Psoas muscle (tissue), 7 donors: ENCODE measurements at regions not wholly inside any gene's neighbourhood (a gene's known extent, or its start where the extent isn't known, plus 50 kb on each side); places are given as distances from the start of the nearest gene placed in this dataset.

Experiments used
- ATAC-seq, 4 donors: fragments of 200-7000 bp; cut with Tn5 transposase; one replicate each; pipeline ENCODE4 v1.9.1; 2020; ENCODE audit warnings: moderate library complexity in 3 of 4, mild to moderate bottlenecking in 2 of 4
- DNase-seq, 2 donors: peaks; one replicate each; pipeline ENCODE4 v3.0.0-alpha.2; 2020
- H3K27ac ChIP-seq: fragments of 200-600 bp; one replicate; pipeline ENCODE4 v1.8.0; 2022
- H3K27me3 ChIP-seq, 3 donors: fragments of 200-600 bp in 1 of 3; one replicate each; pipeline versions ENCODE4 v1.6.1 to v1.8.0; 2013 to 2022; ENCODE audit warnings: low read length in 2 of 3, mild to moderate bottlenecking in 2 of 3, moderate library complexity in 1 of 3; ENCODE audit not compliant: insufficient read depth in 3 of 3
- H3K36me3 ChIP-seq, 2 donors: fragments of 200-600 bp in 1 of 2; one replicate each; pipeline versions ENCODE4 v1.6.1 to v1.8.0; 2013 to 2022; ENCODE audit warnings: low read depth in 1 of 2, mild to moderate bottlenecking in 1 of 2, moderate library complexity in 1 of 2; ENCODE audit not compliant: insufficient read depth in 1 of 2
- H3K4me1 ChIP-seq: fragments of 200-600 bp; one replicate; pipeline ENCODE4 v1.8.0; 2022
- H3K4me3 ChIP-seq: fragments of 200-600 bp; one replicate; pipeline ENCODE4 v1.8.0; 2022; ENCODE audit warnings: mild to moderate bottlenecking
- H3K9me3 ChIP-seq: fragments of 200-600 bp; one replicate; pipeline ENCODE4 v1.8.0; 2022
- CTCF ChIP-seq: fragments of 200-600 bp; IDR thresholded peaks from one replicate; pipeline ENCODE4 v1.8.0; 2022; ENCODE audit warnings: antibody characterized with exemption
- WGBS, 3 donors: extraction: QIAGEN DNeasy Blood & Tissue Kit; methylation state at CpG; one replicate each; pipeline versions ENCODE4 v1.1.6 to v1.1.7; 2013; 5-methylcytosine and 5-hydroxymethylcytosine counted together
- intact Hi-C, 2 donors: fragments of 100-400 bp; cut with DNase I; formaldehyde crosslinking; loops; one replicate each; pipeline versions ENCODE4 v1.11.0 to v1.14.2; 2022
- donor health status: healthy with polysubstance abuse.
- donor health status: DM: no; HTN: no; CAD: no; lungs with moderate emphysema.
- donor health status: Bipolar disorder and iron deficiency.
- donor health status: healthy.
- donor health status: DM: yes; HTN: yes; CAD: no.
- donor health status: DM: no; HTN: no; CAD: no.
- donor health status: DM: yes; HTN: yes; CAD: no.

- Histone ChIP-seq H3K9me3 (no peaks in the 10 kb centered on the region), H3K27me3 (peaks cover 0 to 6% (median 0%) of the 10 kb centered on the region in 3 donors), H3K4me1 (no peaks in the 10 kb centered on the region), H3K27ac (no peak overlapping the region), H3K36me3 (no peaks in the 10 kb centered on the region), H3K4me3 (no peak overlapping the region)
- 52 to 100% (median 59%) methylated on average over 1 to 2 of the region's 2 CpGs for WGBS, 3 donors
- no peak for TF ChIP-seq CTCF
- intact Hi-C loops = no loop called here
- no peak for ATAC-seq
- no peak for DNase-seq
These were observed 211.1 kb downstream of the GUCY2F start for GRCh38 chrX:109270580-109271484.

- Histone ChIP-seq H3K36me3 (no peaks in the 10 kb centered on the region), H3K27ac (no peak overlapping the region), H3K9me3 (no peaks in the 10 kb centered on the region), H3K4me1 (no peaks in the 10 kb centered on the region), H3K4me3 (no peak overlapping the region), H3K27me3 (peaks cover 0 to 8% (median 0%) of the 10 kb centered on the region in 3 donors)
- intact Hi-C loops = no loop called here
- no peak for ATAC-seq
- no peak for TF ChIP-seq CTCF
- DNase-seq = no peak
These were observed 213.5 kb downstream of the GUCY2F start for GRCh38 chrX:109268340-109268739.

GRCh38 chrX:109266034-109266433, 215.9 kb downstream of the GUCY2F start:
- Histone ChIP-seq H3K27me3 (peaks cover 0 to 15% (median 0%) of the 10 kb centered on the region in 3 donors), H3K36me3 (no peaks in the 10 kb centered on the region), H3K27ac (no peak overlapping the region), H3K9me3 (no peaks in the 10 kb centered on the region), H3K4me3 (no peak overlapping the region), H3K4me1 (no peaks in the 10 kb centered on the region)
- ATAC-seq (no peak), DNase-seq (no peak)
- intact Hi-C loops = no loop called here
- TF ChIP-seq CTCF = no peak

GRCh38 chrX:109264878-109265277, 217.0 kb downstream of the GUCY2F start:
- Histone ChIP-seq H3K9me3 (no peaks in the 10 kb centered on the region), H3K27me3 (peaks cover 0 to 15% (median 0%) of the 10 kb centered on the region in 3 donors), H3K4me3 (no peak overlapping the region), H3K4me1 (no peaks in the 10 kb centered on the region), H3K36me3 (no peaks in the 10 kb centered on the region), H3K27ac (no peak overlapping the region)
- WGBS, 3 donors = 60 to 85% (median 84%) methylated on average over 1 of the region's 1 CpG
- intact Hi-C loops = no loop called here
- TF ChIP-seq CTCF = no peak
- DNase-seq (no peak), ATAC-seq (no peak)

GRCh38 chrX:109261279-109261678, 220.6 kb downstream of the GUCY2F start:
- no peak overlapping the region for H3K27ac ChIP-seq
- intact Hi-C loops = no loop called here
- H3K27me3 ChIP-seq = peaks cover 0 to 13% (median 0%) of the 10 kb centered on the region in 3 donors
- TF ChIP-seq CTCF = no peak
- 43 to 49% (median 45%) methylated on average over 2 of the region's 2 CpGs for whole genome bisulfite sequencing, 3 donors
- no peaks in the 10 kb centered on the region for H3K9me3 ChIP-seq
- no peak for DNase-seq
- no peak overlapping the region for H3K4me3 ChIP-seq
- no peaks in the 10 kb centered on the region for H3K4me1 ChIP-seq
- ATAC-seq = no peak
- no peaks in the 10 kb centered on the region for H3K36me3 ChIP-seq
